ENCODE measurements at regions not wholly inside any gene's neighbourhood (a gene's known extent, or its start where the extent isn't known, plus 50 kb on each side); places are given as distances from the start of the nearest gene placed in this dataset.

- Histone ChIP-seq H3K36me3 (ENCODE audit: control insufficient read depth, insufficient read depth, low read length) (no peaks in the 10 kb centered on the region), H3K27me3 (replicated peaks; ENCODE audit: control insufficient read depth, insufficient read depth, low read length) (no peaks in the 10 kb centered on the region), H3K4me3 (replicated peaks; ENCODE audit: low read depth, low read length) (no peak overlapping the region)
- no peak for DNase-seq (ENCODE audit: extremely low read depth, insufficient read length)
- no peak for TF ChIP-seq CTCF (IDR thresholded peaks at IDR 0.05; ENCODE audit: insufficient read depth, low read length, poor library complexity, severe bottlenecking)
These were observed 114.8 kb downstream of the FAM76B start for GRCh38 chr11:95674657-95675358.

GRCh38 chr11:95671768-95672167 is 117.8 kb downstream of the FAM76B start:
- Histone ChIP-seq H3K36me3 (ENCODE audit: control insufficient read depth, insufficient read depth, low read length) (no peaks in the 10 kb centered on the region), H3K27me3 (replicated peaks; ENCODE audit: control insufficient read depth, insufficient read depth, low read length) (no peaks in the 10 kb centered on the region), H3K4me3 (replicated peaks; ENCODE audit: low read depth, low read length) (no peak overlapping the region)
- no peak for TF ChIP-seq CTCF (IDR thresholded peaks at IDR 0.05; ENCODE audit: insufficient read depth, low read length, poor library complexity, severe bottlenecking)
- DNase-seq (ENCODE audit: extremely low read depth, insufficient read length), result no peak

- no peaks in the 10 kb centered on the region for H3K36me3 ChIP-seq (ENCODE audit: control insufficient read depth, insufficient read depth, low read length)
- TF ChIP-seq CTCF (IDR thresholded peaks at IDR 0.05; ENCODE audit: insufficient read depth, low read length, poor library complexity, severe bottlenecking), result no peak
- no peak for DNase-seq (ENCODE audit: extremely low read depth, insufficient read length)
- no peak overlapping the region for H3K4me3 ChIP-seq (replicated peaks; ENCODE audit: low read depth, low read length)
- H3K27me3 ChIP-seq (replicated peaks; ENCODE audit: control insufficient read depth, insufficient read depth, low read length), result no peaks in the 10 kb centered on the region
These were observed 121.5 kb downstream of the FAM76B start for GRCh38 chr11:95668131-95668530.

- H3K36me3 ChIP-seq (ENCODE audit: control insufficient read depth, insufficient read depth, low read length), result no peaks in the 10 kb centered on the region
- TF ChIP-seq CTCF (IDR thresholded peaks at IDR 0.05; ENCODE audit: insufficient read depth, low read length, poor library complexity, severe bottlenecking), result no peak
- H3K27me3 ChIP-seq (replicated peaks; ENCODE audit: control insufficient read depth, insufficient read depth, low read length), result no peaks in the 10 kb centered on the region
- DNase-seq (ENCODE audit: extremely low read depth, insufficient read length), result no peak
- no peak overlapping the region for H3K4me3 ChIP-seq (replicated peaks; ENCODE audit: low read depth, low read length)
These were observed 128.4 kb downstream of the FAM76B start for GRCh38 chr11:95661162-95661561.

GRCh38 chr11:95660038-95660437 is 129.5 kb downstream of the FAM76B start:
- DNase-seq (ENCODE audit: extremely low read depth, insufficient read length), result no peak
- H3K27me3 ChIP-seq (replicated peaks; ENCODE audit: control insufficient read depth, insufficient read depth, low read length), result no peaks in the 10 kb centered on the region
- H3K36me3 ChIP-seq (ENCODE audit: control insufficient read depth, insufficient read depth, low read length), result no peaks in the 10 kb centered on the region
- TF ChIP-seq CTCF (IDR thresholded peaks at IDR 0.05; ENCODE audit: insufficient read depth, low read length, poor library complexity, severe bottlenecking), result no peak
- H3K4me3 ChIP-seq (replicated peaks; ENCODE audit: low read depth, low read length), result no peak overlapping the region

- no peaks in the 10 kb centered on the region for H3K36me3 ChIP-seq (ENCODE audit: control insufficient read depth, insufficient read depth, low read length)
- H3K27me3 ChIP-seq (replicated peaks; ENCODE audit: control insufficient read depth, insufficient read depth, low read length), result no peaks in the 10 kb centered on the region
- DNase-seq (ENCODE audit: extremely low read depth, insufficient read length), result no peak
- TF ChIP-seq CTCF (IDR thresholded peaks at IDR 0.05; ENCODE audit: insufficient read depth, low read length, poor library complexity, severe bottlenecking), result no peak
- H3K4me3 ChIP-seq (replicated peaks; ENCODE audit: low read depth, low read length), result no peak overlapping the region
These were observed 130.5 kb downstream of the FAM76B start for GRCh38 chr11:95659088-95659487.

Measured in GM06990 (cell line).